Caco-2 (cell line): ENCODE measurements at regions not wholly inside any gene's neighbourhood (a gene's known extent, or its start where the extent isn't known, plus 50 kb on each side); places are given as distances from the start of the nearest gene placed in this dataset.

ENCODE experiments used
- BruUV-seq: library from RNA; stranded (reverse); fragments of 400-500 nt; replicated peaks from 2 replicates; lab custom pipeline; 2021; lab: Mats Ljungman, UMichigan
- CTCF ChIA-PET: fragments of 300-600 bp; sonication (Branson Sonifier 250); formaldehyde crosslinking; loops from one replicate; lab custom pipeline; 2022; ENCODE audit warnings: antibody characterized with exemption; lab: Charles Lee
- POLR2A ChIA-PET: fragments of 300-600 bp; sonication (Branson Sonifier 250); formaldehyde crosslinking; loops from one replicate; lab custom pipeline; 2022; ENCODE audit warnings: antibody characterized with exemption; lab: Charles Lee
- DNase-seq, 2 experiments: peaks; one replicate each; pipeline versions ENCODE4 v3.0.0 to v3.0.0-alpha.2; 2020 to 2022
- H3K27me3 ChIP-seq: replicated peaks from 2 replicates; pipeline ENCODE4 v1.6.0; 2011; ENCODE audit warnings: low read length; ENCODE audit not compliant: control insufficient read depth, insufficient read depth
- H3K36me3 ChIP-seq: 2 replicates; pipeline ENCODE4 v1.5.1; 2011; ENCODE audit warnings: low read length; ENCODE audit not compliant: control insufficient read depth, insufficient read depth
- H3K4me1 ChIP-seq: fragments of 250-450 bp; sonication (Bioruptor Pico); 2 replicates; pipeline ENCODE4 v1.5.1; 2020; ENCODE audit warnings: mild to moderate bottlenecking
- H3K4me3 ChIP-seq: 2 replicates; pipeline ENCODE4 v1.5.1; 2011; ENCODE audit warnings: low read depth, mild to moderate bottlenecking, control low read depth, low read length
- H3K9me3 ChIP-seq: fragments of 250-450 bp; sonication (Bioruptor Pico); 2 replicates; pipeline ENCODE4 v1.5.1; 2020; ENCODE audit warnings: mild to moderate bottlenecking, moderate library complexity
- H3K27ac Mint-ChIP-seq: one replicate; pipeline ENCODE4 v1.8.0; 2022; ENCODE audit warnings: mixed read lengths; ENCODE audit not compliant: unreplicated experiment
- H3K27me3 Mint-ChIP-seq: one replicate; pipeline ENCODE4 v1.8.0; 2022; ENCODE audit warnings: mixed read lengths; ENCODE audit not compliant: insufficient read depth, unreplicated experiment
- H3K36me3 Mint-ChIP-seq: one replicate; pipeline ENCODE4 v1.8.0; 2022; ENCODE audit warnings: mild to moderate bottlenecking, mixed read lengths; ENCODE audit not compliant: insufficient read depth, unreplicated experiment
- H3K4me1 Mint-ChIP-seq: one replicate; pipeline ENCODE4 v1.8.0; 2022; ENCODE audit warnings: low read depth, mixed read lengths; ENCODE audit not compliant: unreplicated experiment
- H3K4me3 Mint-ChIP-seq: one replicate; pipeline ENCODE4 v1.8.0; 2022; ENCODE audit warnings: mild to moderate bottlenecking, moderate library complexity, mixed read lengths; ENCODE audit not compliant: unreplicated experiment
- H3K9me3 Mint-ChIP-seq: one replicate; pipeline ENCODE4 v1.8.0; 2022; ENCODE audit warnings: mixed read lengths; ENCODE audit not compliant: unreplicated experiment
- intact Hi-C: fragments of 100-400 bp; cut with micrococcal nuclease; formaldehyde crosslinking; loops from one replicate; pipeline ENCODE4 v1.10.0; 2022; ENCODE audit not compliant: unreplicated experiment
- TF ChIP-seq, protein P1 (sequence below), 2 experiments: fragments of 200-600 bp in 1 of 2; IDR thresholded peaks; 1 replicate in 1 of 2; 2 replicates in 1 of 2; pipeline versions ENCODE4 v1.5.1 to v1.8.0; 2011 to 2022; ENCODE audit warnings: antibody characterized with exemption in 1 of 2, control low read depth in 1 of 2, inconsistent platforms in 1 of 2, low read depth in 1 of 2, low read length in 1 of 2, mild to moderate bottlenecking in 1 of 2, moderate library complexity in 1 of 2; ENCODE audit not compliant: insufficient read depth in 1 of 2, severe bottlenecking in 1 of 2, unreplicated experiment in 1 of 2

DNA sequence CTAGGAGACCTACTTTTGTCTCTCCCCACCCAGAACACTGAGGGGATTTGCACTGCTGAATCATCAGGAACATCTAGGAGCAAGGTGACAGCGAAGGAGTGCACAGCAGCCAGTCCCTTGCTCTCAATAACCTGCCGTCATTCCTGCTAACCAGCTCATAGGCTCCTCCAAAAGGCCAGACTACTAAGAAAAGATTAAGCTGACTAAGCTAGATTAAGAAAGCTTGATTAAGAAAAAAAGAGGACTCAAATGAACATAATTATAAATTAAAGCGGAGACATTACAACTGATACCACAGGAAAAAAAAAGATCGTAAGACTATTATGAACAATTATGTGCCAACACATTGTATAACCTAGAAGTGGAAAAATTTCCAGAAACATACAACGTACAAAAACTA lies 1254.8 kb upstream of the CHAC2 start:
- no peaks in the 10 kb centered on the region for H3K9me3 Mint-ChIP-seq
- no peaks in the 10 kb centered on the region for H3K4me1 Mint-ChIP-seq
- no TSS peak for BruUV-seq
- no peaks in the 10 kb centered on the region for H3K36me3 ChIP-seq
- no peaks in the 10 kb centered on the region for H3K4me1 ChIP-seq
- TF ChIP-seq, protein P1, sequence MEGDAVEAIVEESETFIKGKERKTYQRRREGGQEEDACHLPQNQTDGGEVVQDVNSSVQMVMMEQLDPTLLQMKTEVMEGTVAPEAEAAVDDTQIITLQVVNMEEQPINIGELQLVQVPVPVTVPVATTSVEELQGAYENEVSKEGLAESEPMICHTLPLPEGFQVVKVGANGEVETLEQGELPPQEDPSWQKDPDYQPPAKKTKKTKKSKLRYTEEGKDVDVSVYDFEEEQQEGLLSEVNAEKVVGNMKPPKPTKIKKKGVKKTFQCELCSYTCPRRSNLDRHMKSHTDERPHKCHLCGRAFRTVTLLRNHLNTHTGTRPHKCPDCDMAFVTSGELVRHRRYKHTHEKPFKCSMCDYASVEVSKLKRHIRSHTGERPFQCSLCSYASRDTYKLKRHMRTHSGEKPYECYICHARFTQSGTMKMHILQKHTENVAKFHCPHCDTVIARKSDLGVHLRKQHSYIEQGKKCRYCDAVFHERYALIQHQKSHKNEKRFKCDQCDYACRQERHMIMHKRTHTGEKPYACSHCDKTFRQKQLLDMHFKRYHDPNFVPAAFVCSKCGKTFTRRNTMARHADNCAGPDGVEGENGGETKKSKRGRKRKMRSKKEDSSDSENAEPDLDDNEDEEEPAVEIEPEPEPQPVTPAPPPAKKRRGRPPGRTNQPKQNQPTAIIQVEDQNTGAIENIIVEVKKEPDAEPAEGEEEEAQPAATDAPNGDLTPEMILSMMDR (IDR thresholded peaks at IDR 0.05; ENCODE audit: insufficient read depth in 1 of 2, low read depth in 1 of 2, low read length in 1 of 2, severe bottlenecking in 1 of 2, unreplicated experiment in 1 of 2), result no peak
- CTCF ChIA-PET, result no interaction called here
- H3K27ac Mint-ChIP-seq, result no peak overlapping the region
- H3K9me3 ChIP-seq, result no peaks in the 10 kb centered on the region
- no peaks in the 10 kb centered on the region for H3K36me3 Mint-ChIP-seq
- intact Hi-C loops, result no loop called here
- no peak for DNase-seq
- no peaks in the 10 kb centered on the region for H3K27me3 Mint-ChIP-seq
- POLR2A ChIA-PET, result no interaction called here
- H3K4me3 ChIP-seq, result no peak overlapping the region
- no peak overlapping the region for H3K4me3 Mint-ChIP-seq
- no peaks in the 10 kb centered on the region for H3K27me3 ChIP-seq

DNA sequence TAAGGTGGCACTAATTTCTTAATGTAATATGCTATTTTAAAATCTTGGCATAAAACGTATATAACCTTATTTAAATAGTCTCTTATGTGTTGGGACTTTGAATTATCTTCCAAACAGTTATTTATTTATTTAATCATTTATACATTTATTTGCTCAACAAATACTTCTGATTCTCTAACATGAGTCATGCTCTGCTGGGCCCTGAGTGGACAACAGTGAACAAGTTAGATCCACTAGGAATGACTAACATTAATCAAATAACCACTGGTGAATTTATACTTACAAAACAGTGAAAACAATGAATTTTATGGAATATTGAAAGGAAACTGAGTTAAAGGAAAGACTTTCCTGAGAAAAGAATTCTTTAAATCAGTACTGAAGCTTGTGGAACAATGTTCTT lies 1257.2 kb upstream of the CHAC2 start:
- Mint-ChIP-seq H3K4me1 (no peaks in the 10 kb centered on the region), H3K27me3 (no peaks in the 10 kb centered on the region), H3K36me3 (no peaks in the 10 kb centered on the region), H3K9me3 (no peaks in the 10 kb centered on the region), H3K4me3 (no peak overlapping the region), H3K27ac (no peak overlapping the region)
- no peak overlapping the region for H3K4me3 ChIP-seq
- DNase-seq, result no peak
- no peaks in the 10 kb centered on the region for H3K27me3 ChIP-seq
- intact Hi-C loops, result no loop called here
- ChIA-PET CTCF (no interaction called here), POLR2A (no interaction called here)
- no peaks in the 10 kb centered on the region for H3K36me3 ChIP-seq
- H3K9me3 ChIP-seq, result no peaks in the 10 kb centered on the region
- TF ChIP-seq, protein P1 (IDR thresholded peaks at IDR 0.05; ENCODE audit: insufficient read depth in 1 of 2, low read depth in 1 of 2, low read length in 1 of 2, severe bottlenecking in 1 of 2, unreplicated experiment in 1 of 2), result no peak
- H3K4me1 ChIP-seq, result no peaks in the 10 kb centered on the region
- no TSS peak for BruUV-seq

DNA sequence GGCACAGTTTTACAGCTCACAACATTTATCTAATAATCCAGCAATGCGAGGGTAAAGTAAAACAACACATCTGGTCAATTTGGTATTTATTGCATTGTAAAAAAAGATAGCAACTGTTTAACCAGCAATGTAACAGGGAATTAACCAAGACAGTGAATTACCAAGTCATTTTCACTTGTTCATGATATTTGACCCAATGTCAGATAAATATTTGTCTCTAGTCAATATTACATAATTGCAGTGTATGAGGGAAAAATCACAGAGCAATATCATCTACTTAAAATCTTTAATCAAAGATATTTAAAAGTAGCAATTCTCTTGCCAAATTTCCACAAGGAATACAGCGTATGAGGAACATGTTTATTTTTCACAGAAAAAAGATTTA lies 1265.1 kb upstream of the CHAC2 start:
- Histone ChIP-seq H3K27me3 (no peaks in the 10 kb centered on the region), H3K9me3 (peaks cover 4% of the 10 kb centered on the region; the same call in 1 of the 2 replicates), H3K36me3 (no peaks in the 10 kb centered on the region), H3K4me3 (no peak overlapping the region), H3K4me1 (no peaks in the 10 kb centered on the region; the same call in 1 of the 2 replicates)
- Mint-ChIP-seq H3K9me3 (peaks cover 16% of the 10 kb centered on the region), H3K4me3 (no peak overlapping the region), H3K27me3 (no peaks in the 10 kb centered on the region), H3K4me1 (no peaks in the 10 kb centered on the region), H3K36me3 (no peaks in the 10 kb centered on the region), H3K27ac (no peak overlapping the region)
- no peak for DNase-seq
- intact Hi-C loops, result no loop called here
- POLR2A ChIA-PET, result no interaction called here
- TF ChIP-seq, protein P1 (IDR thresholded peaks at IDR 0.05; ENCODE audit: insufficient read depth in 1 of 2, low read depth in 1 of 2, low read length in 1 of 2, severe bottlenecking in 1 of 2, unreplicated experiment in 1 of 2), result no peak
- CTCF ChIA-PET, result no interaction called here
- no TSS peak for BruUV-seq
